Activated T-cell treated with anti-CD3 and anti-CD28 coated beads, Interleukin-2, amount 50 U/mL, for 24 hours (primary cell): ENCODE measurements at regions not wholly inside any gene's neighbourhood (a gene's known extent, or its start where the extent isn't known, plus 50 kb on each side); places are given as distances from the start of the nearest gene placed in this dataset.

ENCODE experiments used
- DNase-seq: peaks from one replicate; pipeline ENCODE4 v3.0.0-alpha.2; 2020
- H3K27ac Mint-ChIP-seq: 2 replicates; pipeline ENCODE4 v1.8.0; 2020; ENCODE audit warnings: mild to moderate bottlenecking, mixed read lengths
- H3K27me3 Mint-ChIP-seq: 2 replicates; pipeline ENCODE4 v1.8.0; 2020; ENCODE audit warnings: mixed read lengths
- H3K36me3 Mint-ChIP-seq: 2 replicates; pipeline ENCODE4 v1.8.0; 2020; ENCODE audit warnings: low read depth, mixed read lengths
- H3K4me1 Mint-ChIP-seq: 2 replicates; pipeline ENCODE4 v1.8.0; 2020; ENCODE audit warnings: low read depth, mixed read lengths
- H3K4me3 Mint-ChIP-seq: 2 replicates; pipeline ENCODE4 v1.8.0; 2020; ENCODE audit warnings: mild to moderate bottlenecking, moderate library complexity, mixed read lengths
- H3K9me3 Mint-ChIP-seq: 2 replicates; pipeline ENCODE4 v1.8.0; 2020; ENCODE audit warnings: mixed read lengths

GRCh38 chr5:168211936-168212335, 79.5 kb upstream of the WWC1 start:
- Mint-ChIP-seq H3K27ac (no peak overlapping the region), H3K36me3 (no peaks in the 10 kb centered on the region), H3K4me1 (peaks cover 3% of the 10 kb centered on the region), H3K4me3 (no peak overlapping the region), H3K27me3 (peaks cover 5% of the 10 kb centered on the region), H3K9me3 (no peaks in the 10 kb centered on the region)
- DNase-seq: no peak

- Mint-ChIP-seq H3K9me3 (no peaks in the 10 kb centered on the region), H3K4me1 (peaks cover 3% of the 10 kb centered on the region), H3K36me3 (no peaks in the 10 kb centered on the region), H3K27me3 (peaks cover 5% of the 10 kb centered on the region), H3K4me3 (no peak overlapping the region), H3K27ac (no peak overlapping the region)
- no peak for DNase-seq
These were observed 77.4 kb upstream of the WWC1 start for GRCh38 chr5:168214071-168214470.

GRCh38 chr5:168214886-168215285, 76.6 kb upstream of the WWC1 start:
- H3K4me1 Mint-ChIP-seq: peaks cover 7% of the 10 kb centered on the region
- H3K4me3 Mint-ChIP-seq: no peak overlapping the region

GRCh38 chr5:168215646-168216045, 75.8 kb upstream of the WWC1 start:
- H3K4me1 Mint-ChIP-seq: peaks cover 10% of the 10 kb centered on the region
- peaks cover 5% of the 10 kb centered on the region for H3K27me3 Mint-ChIP-seq
- H3K36me3 Mint-ChIP-seq: no peaks in the 10 kb centered on the region
- H3K27ac Mint-ChIP-seq: no peak overlapping the region
- no peak for DNase-seq
- H3K4me3 Mint-ChIP-seq: no peak overlapping the region
- no peaks in the 10 kb centered on the region for H3K9me3 Mint-ChIP-seq

More at GRCh38 chr5:168214886-168215285, 76.6 kb upstream of the WWC1 start:
- Mint-ChIP-seq H3K36me3 (no peaks in the 10 kb centered on the region), H3K27ac (no peak overlapping the region), H3K27me3 (peaks cover 5% of the 10 kb centered on the region), H3K9me3 (no peaks in the 10 kb centered on the region)
- no peak for DNase-seq

- DNase-seq: no peak
- no peaks in the 10 kb centered on the region for H3K9me3 Mint-ChIP-seq
- no peak overlapping the region for H3K4me3 Mint-ChIP-seq
- no peak overlapping the region for H3K27ac Mint-ChIP-seq
- peaks cover 10% of the 10 kb centered on the region for H3K4me1 Mint-ChIP-seq
- no peaks in the 10 kb centered on the region for H3K36me3 Mint-ChIP-seq
- H3K27me3 Mint-ChIP-seq: peaks cover 11% of the 10 kb centered on the region
These were observed 74.5 kb upstream of the WWC1 start for GRCh38 chr5:168216989-168217388.

- no peak overlapping the region for H3K27ac Mint-ChIP-seq
These were observed 73.9 kb upstream of the WWC1 start for GRCh38 chr5:168217497-168217896.

GRCh38 chr5:168218746-168219145, 72.7 kb upstream of the WWC1 start:
- no peak overlapping the region for H3K4me3 Mint-ChIP-seq
- H3K9me3 Mint-ChIP-seq: no peaks in the 10 kb centered on the region
- peaks cover 10% of the 10 kb centered on the region for H3K4me1 Mint-ChIP-seq
- H3K27me3 Mint-ChIP-seq: peaks cover 9% of the 10 kb centered on the region
- no peak for DNase-seq
- no peak overlapping the region for H3K27ac Mint-ChIP-seq
- no peaks in the 10 kb centered on the region for H3K36me3 Mint-ChIP-seq

More at GRCh38 chr5:168217497-168217896, 73.9 kb upstream of the WWC1 start:
- Mint-ChIP-seq H3K36me3 (no peaks in the 10 kb centered on the region), H3K9me3 (no peaks in the 10 kb centered on the region), H3K4me3 (no peak overlapping the region), H3K4me1 (peaks cover 10% of the 10 kb centered on the region), H3K27me3 (peaks cover 14% of the 10 kb centered on the region)
- no peak for DNase-seq

GRCh38 chr5:168219515-168220410, 71.7 kb upstream of the WWC1 start:
- no peak for DNase-seq
- no peak overlapping the region for H3K27ac Mint-ChIP-seq
- no peaks in the 10 kb centered on the region for H3K36me3 Mint-ChIP-seq
- no peak overlapping the region for H3K4me3 Mint-ChIP-seq
- no peaks in the 10 kb centered on the region for H3K9me3 Mint-ChIP-seq
- H3K4me1 Mint-ChIP-seq: peaks cover 11% of the 10 kb centered on the region
- peaks cover 12% of the 10 kb centered on the region for H3K27me3 Mint-ChIP-seq

- Mint-ChIP-seq H3K4me1 (peaks cover 43% of the 10 kb centered on the region), H3K27me3 (peaks cover 12% of the 10 kb centered on the region), H3K36me3 (no peaks in the 10 kb centered on the region), H3K4me3 (no peak overlapping the region), H3K9me3 (peaks cover 2% of the 10 kb centered on the region), H3K27ac (no peak overlapping the region)
- DNase-seq: no peak
These were observed 67.4 kb upstream of the WWC1 start for GRCh38 chr5:168224085-168224484.

GRCh38 chr5:168226012-168226411, 65.4 kb upstream of the WWC1 start:
- Mint-ChIP-seq H3K9me3 (peaks cover 2% of the 10 kb centered on the region), H3K4me3 (no peak overlapping the region), H3K4me1 (peaks cover 38% of the 10 kb centered on the region), H3K27me3 (peaks cover 21% of the 10 kb centered on the region), H3K27ac (peak overlapping the region; percentile 94), H3K36me3 (no peaks in the 10 kb centered on the region)
- no peak for DNase-seq

GRCh38 chr5:168227001-168227400, 64.4 kb upstream of the WWC1 start:
- peak; percentile 53 for DNase-seq
- Mint-ChIP-seq H3K9me3 (peaks cover 2% of the 10 kb centered on the region), H3K36me3 (no peaks in the 10 kb centered on the region), H3K27ac (peak overlapping the region; percentile 94), H3K27me3 (peaks cover 20% of the 10 kb centered on the region), H3K4me3 (peak overlapping the region; percentile 58), H3K4me1 (peaks cover 38% of the 10 kb centered on the region)

- no peaks in the 10 kb centered on the region for H3K36me3 Mint-ChIP-seq
- peak overlapping the region; percentile 40 for H3K4me3 Mint-ChIP-seq
- H3K9me3 Mint-ChIP-seq: peaks cover 2% of the 10 kb centered on the region
- H3K27me3 Mint-ChIP-seq: peaks cover 19% of the 10 kb centered on the region
- H3K4me1 Mint-ChIP-seq: peaks cover 38% of the 10 kb centered on the region
- H3K27ac Mint-ChIP-seq: peak overlapping the region; percentile 94
- DNase-seq: peak; percentile 52
These were observed 63.4 kb upstream of the WWC1 start for GRCh38 chr5:168227973-168228615.

GRCh38 chr5:168228668-168229067, 62.8 kb upstream of the WWC1 start:
- H3K27ac Mint-ChIP-seq: peak overlapping the region; percentile 94

GRCh38 chr5:168234133-168234532, 57.3 kb upstream of the WWC1 start:
- Mint-ChIP-seq H3K9me3 (peaks cover 4% of the 10 kb centered on the region), H3K27ac (no peak overlapping the region), H3K4me1 (peaks cover 7% of the 10 kb centered on the region), H3K4me3 (no peak overlapping the region), H3K27me3 (peaks cover 16% of the 10 kb centered on the region), H3K36me3 (no peaks in the 10 kb centered on the region)
- DNase-seq: no peak

More at GRCh38 chr5:168228668-168229067, 62.8 kb upstream of the WWC1 start:
- Mint-ChIP-seq H3K36me3 (no peaks in the 10 kb centered on the region), H3K27me3 (peaks cover 19% of the 10 kb centered on the region), H3K4me1 (peaks cover 38% of the 10 kb centered on the region), H3K4me3 (peak overlapping the region; percentile 40), H3K9me3 (peaks cover 6% of the 10 kb centered on the region)
- no peak for DNase-seq

GRCh38 chr5:168238463-168238862, 53.0 kb upstream of the WWC1 start:
- H3K36me3 Mint-ChIP-seq: no peaks in the 10 kb centered on the region
- no peaks in the 10 kb centered on the region for H3K27me3 Mint-ChIP-seq
- no peak overlapping the region for H3K4me3 Mint-ChIP-seq
- H3K4me1 Mint-ChIP-seq: peaks cover 7% of the 10 kb centered on the region
- no peak for DNase-seq
- no peak overlapping the region for H3K27ac Mint-ChIP-seq
- peaks cover 3% of the 10 kb centered on the region for H3K9me3 Mint-ChIP-seq
